ENCODE measurements at regions not wholly inside any gene's neighbourhood (a gene's known extent, or its start where the extent isn't known, plus 50 kb on each side); places are given as distances from the start of the nearest gene placed in this dataset.

- DNase-seq (ENCODE audit: low read depth) = no peak
- H3K4me3 ChIP-seq (ENCODE audit: low read length) = no peak overlapping the region
- TF ChIP-seq CTCF (conservative IDR thresholded peaks at IDR 0.05; ENCODE audit: low read length) = no peak
Observed at GRCh38 chr9:108694170-108694569, 161.6 kb downstream of the ACTL7B start.

- no peak for DNase-seq (ENCODE audit: low read depth)
- no peak overlapping the region for H3K4me3 ChIP-seq (ENCODE audit: low read length)
- TF ChIP-seq CTCF (conservative IDR thresholded peaks at IDR 0.05; ENCODE audit: low read length) = no peak
Observed at GRCh38 chr9:108691614-108692013, 164.2 kb downstream of the ACTL7B start.

GRCh38 chr9:108688676-108689075 is 167.1 kb downstream of the ACTL7B start:
- DNase-seq (ENCODE audit: low read depth) = no peak
- no peak overlapping the region for H3K4me3 ChIP-seq (ENCODE audit: low read length)
- TF ChIP-seq CTCF (conservative IDR thresholded peaks at IDR 0.05; ENCODE audit: low read length) = no peak

GRCh38 chr9:108688051-108688450 is 167.7 kb downstream of the ACTL7B start:
- H3K4me3 ChIP-seq (ENCODE audit: low read length) = no peak overlapping the region
- DNase-seq (ENCODE audit: low read depth) = no peak
- TF ChIP-seq CTCF (conservative IDR thresholded peaks at IDR 0.05; ENCODE audit: low read length) = no peak

- DNase-seq (ENCODE audit: low read depth) = peak; percentile 68
- H3K4me3 ChIP-seq (ENCODE audit: low read length) = no peak overlapping the region
- TF ChIP-seq CTCF (conservative IDR thresholded peaks at IDR 0.05; ENCODE audit: low read length) = no peak
Observed at GRCh38 chr9:108687006-108687987, 168.5 kb downstream of the ACTL7B start.

GRCh38 chr9:108684288-108685025 is 171.3 kb downstream of the ACTL7B start:
- TF ChIP-seq CTCF (conservative IDR thresholded peaks at IDR 0.05; ENCODE audit: low read length) = no peak
- no peak overlapping the region for H3K4me3 ChIP-seq (ENCODE audit: low read length)
- no peak for DNase-seq (ENCODE audit: low read depth)

Data from AG10803 (cell line).